ENCODE measurements at regions not wholly inside any gene's neighbourhood (a gene's known extent, or its start where the extent isn't known, plus 50 kb on each side); places are given as distances from the start of the nearest gene placed in this dataset.

DNA sequence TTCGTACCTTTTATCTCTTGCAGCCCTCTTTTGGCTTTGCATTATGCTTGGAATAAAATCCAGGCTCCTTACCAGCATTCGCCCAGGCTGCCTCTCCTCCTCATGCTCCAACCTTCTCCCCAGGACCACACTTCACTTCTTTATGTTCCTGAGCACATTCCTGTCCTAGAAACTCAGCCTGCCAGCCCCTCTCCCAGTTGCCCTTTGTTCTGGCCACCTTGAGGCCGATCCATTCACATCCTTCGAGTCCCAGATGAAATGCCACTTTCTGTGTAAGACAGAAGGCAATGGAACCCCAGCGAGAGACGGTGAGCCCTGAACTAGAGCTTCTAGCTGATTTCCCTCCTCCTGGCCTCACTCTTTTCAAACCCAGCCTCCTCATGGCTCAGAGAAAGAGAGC is 73.0 kb upstream of the NTM start:
- H3K36me3 ChIP-seq (ENCODE audit: insufficient read depth) = no peaks in the 10 kb centered on the region
- no peak overlapping the region for H3K4me3 ChIP-seq (IDR thresholded peaks at IDR 0.05; ENCODE audit: insufficient read depth, low read depth, low read length)
- no peak overlapping the region for H3K27ac ChIP-seq
- no peak overlapping the region for H3K9ac ChIP-seq
- no peaks in the 10 kb centered on the region for H3K79me2 ChIP-seq (ENCODE audit: insufficient read depth, low read depth)
- no peak overlapping the region for H3K4me2 ChIP-seq
- TF ChIP-seq, protein P1, sequence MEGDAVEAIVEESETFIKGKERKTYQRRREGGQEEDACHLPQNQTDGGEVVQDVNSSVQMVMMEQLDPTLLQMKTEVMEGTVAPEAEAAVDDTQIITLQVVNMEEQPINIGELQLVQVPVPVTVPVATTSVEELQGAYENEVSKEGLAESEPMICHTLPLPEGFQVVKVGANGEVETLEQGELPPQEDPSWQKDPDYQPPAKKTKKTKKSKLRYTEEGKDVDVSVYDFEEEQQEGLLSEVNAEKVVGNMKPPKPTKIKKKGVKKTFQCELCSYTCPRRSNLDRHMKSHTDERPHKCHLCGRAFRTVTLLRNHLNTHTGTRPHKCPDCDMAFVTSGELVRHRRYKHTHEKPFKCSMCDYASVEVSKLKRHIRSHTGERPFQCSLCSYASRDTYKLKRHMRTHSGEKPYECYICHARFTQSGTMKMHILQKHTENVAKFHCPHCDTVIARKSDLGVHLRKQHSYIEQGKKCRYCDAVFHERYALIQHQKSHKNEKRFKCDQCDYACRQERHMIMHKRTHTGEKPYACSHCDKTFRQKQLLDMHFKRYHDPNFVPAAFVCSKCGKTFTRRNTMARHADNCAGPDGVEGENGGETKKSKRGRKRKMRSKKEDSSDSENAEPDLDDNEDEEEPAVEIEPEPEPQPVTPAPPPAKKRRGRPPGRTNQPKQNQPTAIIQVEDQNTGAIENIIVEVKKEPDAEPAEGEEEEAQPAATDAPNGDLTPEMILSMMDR (conservative IDR thresholded peaks at IDR 0.05; ENCODE audit: low read depth, low read length) = no peak
- H4K20me1 ChIP-seq (ENCODE audit: insufficient read depth) = no peaks in the 10 kb centered on the region
- no peaks in the 10 kb centered on the region for H3K27me3 ChIP-seq (ENCODE audit: insufficient read depth, low read depth)
- no peak overlapping the region for H2AFZ ChIP-seq (ENCODE audit: low read depth)
- H3K4me1 ChIP-seq (ENCODE audit: low read depth, poor library complexity, severe bottlenecking) = no peaks in the 10 kb centered on the region

DNA sequence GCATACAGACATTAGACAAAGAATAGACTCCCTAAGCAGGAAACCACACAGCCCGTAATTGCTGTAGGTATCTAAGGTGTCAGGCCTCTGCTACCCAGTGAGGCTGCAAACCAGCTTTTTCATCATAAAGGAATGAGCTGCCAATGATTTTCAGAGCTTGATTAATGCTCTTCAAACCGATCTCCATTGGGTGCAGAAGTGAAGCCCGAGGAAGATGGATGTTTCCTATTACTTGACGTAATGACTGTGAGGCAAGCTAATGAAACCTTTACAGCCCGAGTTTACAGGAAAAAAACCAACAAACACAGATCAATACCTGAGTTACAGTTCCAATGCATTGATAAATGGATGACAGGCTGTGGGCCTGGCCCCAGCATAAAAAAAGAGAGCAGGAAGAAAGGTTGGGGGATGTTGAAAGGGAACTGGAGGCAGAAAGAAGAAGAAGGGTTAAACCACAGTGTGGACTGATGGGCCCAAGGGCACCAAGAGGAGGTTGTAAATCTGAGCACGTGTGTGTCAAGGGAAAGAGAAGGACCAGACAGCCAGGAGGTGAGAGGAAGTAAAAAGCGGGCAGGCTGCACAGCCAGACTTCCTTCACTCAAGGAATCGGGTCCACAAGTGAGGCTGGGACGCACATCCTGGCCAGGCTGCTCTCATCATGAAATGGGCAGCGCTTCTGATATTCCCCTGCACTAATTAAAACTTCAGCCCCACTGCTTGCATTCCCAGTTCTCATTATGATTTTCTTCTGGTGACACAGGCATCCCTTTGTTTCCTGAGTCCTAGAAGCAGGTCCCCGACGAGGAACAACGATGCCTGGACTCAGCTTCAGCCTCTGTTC is 70.6 kb upstream of the NTM start:
- Histone ChIP-seq H3K27me3 (ENCODE audit: insufficient read depth, low read depth) (no peaks in the 10 kb centered on the region), H3K4me3 (IDR thresholded peaks at IDR 0.05; ENCODE audit: insufficient read depth, low read depth, low read length) (no peak overlapping the region), H2AFZ (ENCODE audit: low read depth) (no peak overlapping the region)

DNA sequence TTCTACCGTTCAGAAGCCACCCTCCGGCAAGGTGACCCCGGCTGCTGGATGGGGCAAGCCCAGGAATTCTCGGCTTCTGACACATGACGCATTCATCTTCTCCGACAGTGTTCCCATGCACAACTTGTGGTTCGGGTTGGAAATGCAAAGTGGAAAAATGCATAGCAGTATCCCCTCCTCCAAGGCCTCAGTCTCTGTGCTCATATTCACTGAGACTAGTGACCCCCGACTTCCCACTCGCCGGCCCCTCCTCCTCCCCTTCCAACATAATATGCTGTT is 70.0 kb upstream of the NTM start:
- Histone ChIP-seq H3K27ac (no peak overlapping the region), H3K79me2 (ENCODE audit: insufficient read depth, low read depth) (no peaks in the 10 kb centered on the region), H4K20me1 (ENCODE audit: insufficient read depth) (no peaks in the 10 kb centered on the region), H3K4me3 (IDR thresholded peaks at IDR 0.05; ENCODE audit: insufficient read depth, low read depth, low read length) (no peak overlapping the region), H3K27me3 (ENCODE audit: insufficient read depth, low read depth) (no peaks in the 10 kb centered on the region), H3K36me3 (ENCODE audit: insufficient read depth) (no peaks in the 10 kb centered on the region), H3K4me2 (no peak overlapping the region), H3K9ac (no peak overlapping the region), H3K4me1 (ENCODE audit: low read depth, poor library complexity, severe bottlenecking) (no peaks in the 10 kb centered on the region), H2AFZ (ENCODE audit: low read depth) (no peak overlapping the region)
- TF ChIP-seq, protein P1 (conservative IDR thresholded peaks at IDR 0.05; ENCODE audit: low read depth, low read length) = no peak

More for the DNA sequence above, 70.6 kb upstream of the NTM start:
- Histone ChIP-seq H3K9ac (no peak overlapping the region), H3K4me1 (ENCODE audit: low read depth, poor library complexity, severe bottlenecking) (no peaks in the 10 kb centered on the region), H4K20me1 (ENCODE audit: insufficient read depth) (no peaks in the 10 kb centered on the region), H3K36me3 (ENCODE audit: insufficient read depth) (no peaks in the 10 kb centered on the region), H3K27ac (no peak overlapping the region), H3K79me2 (ENCODE audit: insufficient read depth, low read depth) (no peaks in the 10 kb centered on the region), H3K4me2 (no peak overlapping the region)
- TF ChIP-seq, protein P1 (conservative IDR thresholded peaks at IDR 0.05; ENCODE audit: low read depth, low read length) = no peak

DNA sequence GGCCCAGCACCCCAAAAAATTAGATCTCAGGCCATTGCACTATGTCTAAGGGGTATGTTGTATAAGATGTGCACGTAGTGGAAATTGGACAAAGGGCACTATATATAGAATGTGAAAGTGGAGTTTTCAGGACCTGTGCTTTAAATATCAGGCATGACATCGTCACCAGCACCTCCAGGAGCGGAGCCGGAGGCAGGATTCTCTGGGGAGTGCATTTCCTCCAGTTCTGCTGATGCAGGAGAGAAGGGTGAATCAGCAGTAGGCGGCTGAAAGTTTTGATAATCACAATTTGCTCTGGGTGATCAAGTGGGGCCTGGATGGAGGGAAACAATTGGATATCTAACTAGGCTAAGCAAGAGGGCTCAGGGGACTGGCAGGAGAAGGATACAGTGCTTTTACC is 69.1 kb upstream of the NTM start:
- H3K4me2 ChIP-seq = no peak overlapping the region
- TF ChIP-seq, protein P1 (conservative IDR thresholded peaks at IDR 0.05; ENCODE audit: low read depth, low read length) = no peak
- H3K27ac ChIP-seq = no peak overlapping the region
- no peaks in the 10 kb centered on the region for H4K20me1 ChIP-seq (ENCODE audit: insufficient read depth)
- H3K36me3 ChIP-seq (ENCODE audit: insufficient read depth) = no peaks in the 10 kb centered on the region
- H3K79me2 ChIP-seq (ENCODE audit: insufficient read depth, low read depth) = no peaks in the 10 kb centered on the region
- H3K4me1 ChIP-seq (ENCODE audit: low read depth, poor library complexity, severe bottlenecking) = no peaks in the 10 kb centered on the region
- no peak overlapping the region for H3K9ac ChIP-seq
- no peaks in the 10 kb centered on the region for H3K27me3 ChIP-seq (ENCODE audit: insufficient read depth, low read depth)
- no peak overlapping the region for H2AFZ ChIP-seq (ENCODE audit: low read depth)
- no peak overlapping the region for H3K4me3 ChIP-seq (IDR thresholded peaks at IDR 0.05; ENCODE audit: insufficient read depth, low read depth, low read length)
